HUDEP-2 (cell line): ENCODE measurements at regions not wholly inside any gene's neighbourhood (a gene's known extent, or its start where the extent isn't known, plus 50 kb on each side); places are given as distances from the start of the nearest gene placed in this dataset.
A peak's percentile ranks its signal among the peaks of the same experiment; 100 is the strongest.
"Not testable (repeated sequence)": the region's sequence is repeated elsewhere in the genome, so short reads cannot be mapped to it uniquely, and the experiment has no call there.

Experiments used
- DNase-seq, 76 experiments: peaks; one replicate each; lab custom pipeline; 2025; ENCODE audit not compliant: unreplicated experiment in 76 of 76; lab: John Stamatoyannopoulos, UW

GRCh38 chr18:1464444-1465217 is 560.0 kb downstream of the ADCYAP1 start:
- peak in 3 of 76 experiments; percentile 0 to 16 (median 6) for DNase-seq

DNA sequence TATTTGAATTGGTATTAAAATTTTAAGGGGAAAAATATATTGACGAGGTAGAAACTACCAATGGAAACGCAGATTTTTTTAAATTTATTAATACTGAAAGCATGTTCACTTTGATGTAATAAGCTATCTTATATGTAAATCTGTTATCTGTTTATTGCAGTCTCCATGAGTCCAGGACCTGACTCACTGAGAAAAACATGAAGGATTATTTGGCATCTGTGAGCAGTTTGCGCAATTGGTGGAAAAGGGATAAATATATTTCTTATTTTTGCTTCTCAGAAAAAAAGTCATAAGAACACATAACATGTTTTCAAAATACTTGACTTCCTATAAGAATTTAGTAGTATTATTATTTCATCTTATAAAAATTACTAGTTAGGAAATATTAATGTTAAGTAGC is 561.4 kb downstream of the ADCYAP1 start:
- DNase-seq: no peak

GRCh38 chr18:1467461-1467964 is 562.8 kb downstream of the ADCYAP1 start:
- DNase-seq: no peak

DNA sequence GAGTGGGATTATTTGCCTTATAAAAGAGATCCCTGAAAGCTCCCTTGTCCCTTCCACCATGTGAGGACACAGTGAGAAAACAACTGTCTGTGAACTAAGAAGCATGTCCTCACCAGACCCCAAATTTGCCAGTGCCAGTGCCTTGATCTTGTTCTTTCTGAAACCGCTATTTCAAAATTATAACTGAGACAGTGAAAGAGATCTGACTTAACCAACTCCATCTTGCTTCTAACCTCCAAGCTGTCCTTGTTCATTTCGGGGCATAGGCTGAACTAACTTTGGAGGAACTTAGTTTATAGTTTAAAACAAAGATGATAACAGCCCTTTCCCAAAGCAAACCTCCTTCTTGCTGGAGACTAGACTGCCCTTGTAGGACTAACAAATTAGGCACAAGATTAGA is 563.9 kb downstream of the ADCYAP1 start:
- DNase-seq: no peak

GRCh38 chr18:1475867-1476266 is 571.2 kb downstream of the ADCYAP1 start:
- no peak for DNase-seq

DNA sequence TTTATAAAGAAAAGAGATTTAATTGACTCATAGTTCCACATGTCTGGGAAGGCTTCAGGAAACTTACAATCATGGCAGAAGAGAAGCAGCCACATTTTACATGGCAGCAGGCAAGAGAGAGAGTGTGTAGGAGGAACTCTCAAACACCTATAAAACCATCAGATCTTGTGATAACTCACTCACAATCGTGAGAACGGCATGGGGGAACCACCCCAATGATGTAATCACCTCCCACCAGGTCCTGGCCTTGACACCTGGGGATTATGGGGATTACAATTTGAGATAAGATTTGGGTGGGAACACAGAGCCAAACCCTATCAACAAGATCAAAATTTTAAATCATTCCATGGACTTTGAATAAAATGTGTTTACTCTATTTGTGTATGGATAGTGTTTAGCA is 575.6 kb downstream of the ADCYAP1 start:
- no peak for DNase-seq

- DNase-seq: no peak
Measured at GRCh38 chr18:1481577-1481976, 576.9 kb downstream of the ADCYAP1 start.

DNA sequence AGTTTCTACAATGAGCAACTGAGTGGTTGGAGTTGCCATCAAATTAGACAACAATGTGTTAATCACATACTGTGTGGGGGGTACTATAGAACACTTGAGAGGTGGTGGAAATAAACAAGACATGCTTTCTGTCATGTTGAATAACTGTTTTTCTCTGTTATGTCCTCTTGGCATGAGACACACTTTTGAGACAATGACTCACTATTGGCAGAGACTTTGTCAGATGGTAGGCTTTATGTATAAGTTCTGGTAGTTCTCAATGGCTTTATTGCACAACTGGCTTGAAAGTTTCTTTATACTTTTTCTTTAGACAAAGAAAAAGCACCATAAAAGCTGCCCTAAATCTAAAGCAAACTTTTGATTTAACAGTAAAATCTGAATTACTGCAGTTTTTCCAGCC is 578.7 kb downstream of the ADCYAP1 start:
- DNase-seq: no peak

- no peak for DNase-seq
Measured at GRCh38 chr18:1487457-1487856, 582.8 kb downstream of the ADCYAP1 start.

DNA sequence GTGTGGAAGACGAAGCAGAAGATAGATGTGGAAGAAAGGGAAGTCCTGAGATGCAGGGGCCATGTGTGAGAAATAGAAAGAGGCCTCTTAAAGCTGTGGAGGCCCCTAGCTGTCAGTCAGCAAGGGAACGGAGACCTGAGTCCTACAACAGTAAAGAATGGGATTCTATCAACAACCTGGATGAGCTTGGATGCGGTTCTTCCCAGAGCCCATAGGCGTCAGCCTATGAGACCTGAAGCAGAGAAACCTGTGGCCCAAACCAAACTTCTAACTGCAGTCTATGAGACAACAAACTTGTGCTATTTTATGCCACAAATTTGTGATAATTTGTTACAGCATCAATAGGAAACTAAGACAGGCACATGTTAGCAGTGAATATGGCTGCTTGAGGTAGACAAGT is 583.7 kb downstream of the ADCYAP1 start:
- DNase-seq: no peak

DNA sequence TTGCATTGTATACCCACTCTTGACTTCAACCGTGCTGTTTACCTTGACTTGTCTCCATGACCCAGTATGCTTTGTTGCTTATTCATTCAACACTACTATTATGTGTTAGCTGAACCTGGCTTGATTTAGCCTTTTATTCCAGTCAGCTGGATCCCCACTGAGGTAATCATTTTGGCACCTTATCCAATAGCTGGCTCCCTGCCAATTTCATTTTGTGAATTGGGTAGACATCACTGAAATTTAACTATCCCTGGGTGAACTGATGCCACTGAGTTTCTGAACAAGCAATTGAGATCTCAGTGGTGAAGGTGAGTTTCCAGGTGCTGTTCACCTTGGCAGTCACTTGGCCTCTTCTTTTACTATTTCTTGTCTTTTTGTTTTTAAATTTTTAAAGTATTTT is 584.3 kb downstream of the ADCYAP1 start:
- DNase-seq: no peak

DNA sequence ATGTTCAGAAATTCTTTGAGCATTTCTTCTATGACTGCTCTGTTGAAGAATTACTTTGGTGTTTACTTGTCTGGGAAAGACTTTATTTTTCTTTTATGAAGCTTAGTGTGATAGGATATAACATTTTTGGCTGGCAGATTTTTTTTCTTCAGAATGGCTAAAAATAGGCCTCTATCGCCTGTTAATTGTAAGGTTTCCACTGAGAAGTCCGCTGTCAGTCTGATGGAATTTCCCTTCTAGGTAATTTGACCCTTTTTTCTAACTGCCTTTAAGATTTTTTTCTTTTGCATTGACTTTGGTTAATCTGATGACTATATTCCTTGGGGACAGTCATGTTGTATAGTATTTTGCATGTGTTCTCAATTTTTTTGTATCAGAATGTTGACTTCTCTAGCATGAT is 590.7 kb downstream of the ADCYAP1 start:
- no peak for DNase-seq

GRCh38 chr18:1496096-1496495 is 591.4 kb downstream of the ADCYAP1 start:
- no peak for DNase-seq

DNA sequence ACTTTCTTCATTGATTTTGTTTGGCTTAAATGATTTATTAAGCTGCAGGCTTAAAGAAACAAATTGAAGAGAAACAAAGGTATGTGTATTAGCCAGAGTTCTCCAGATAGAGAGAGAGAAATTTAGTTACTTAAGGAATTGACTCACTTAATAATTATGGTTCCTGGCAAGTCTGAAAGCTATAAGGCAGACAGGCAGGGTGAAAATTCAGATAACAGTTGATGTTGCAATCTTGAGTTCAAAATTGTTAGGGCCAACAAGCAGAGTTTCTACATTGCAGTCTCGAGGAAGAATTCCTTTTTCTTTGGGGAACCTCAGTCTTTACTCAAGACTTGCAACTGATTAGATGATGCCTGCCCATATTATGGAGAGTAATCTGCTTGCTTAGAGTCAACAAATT is 593.5 kb downstream of the ADCYAP1 start:
- no peak for DNase-seq

DNA sequence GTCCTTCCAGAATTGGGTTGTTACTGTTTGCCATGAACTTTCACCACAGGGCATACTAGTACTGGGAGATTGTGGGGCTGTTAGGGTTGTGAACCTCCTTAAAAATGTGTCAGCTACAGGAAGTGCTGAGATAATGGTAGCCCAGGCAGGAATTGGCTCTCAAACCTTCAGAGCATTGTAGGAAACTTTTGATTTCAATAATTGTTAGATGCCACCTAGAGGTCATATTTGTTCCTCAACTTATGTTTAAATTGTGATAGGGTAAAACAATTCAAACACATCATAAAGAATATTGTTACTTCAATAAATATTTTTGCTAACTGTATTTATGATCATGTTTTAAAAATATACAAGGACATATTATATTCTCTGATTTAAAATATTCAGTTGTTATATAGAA is 594.6 kb downstream of the ADCYAP1 start:
- peak in 2 of 76 experiments; percentile 6 to 18 for DNase-seq

DNA sequence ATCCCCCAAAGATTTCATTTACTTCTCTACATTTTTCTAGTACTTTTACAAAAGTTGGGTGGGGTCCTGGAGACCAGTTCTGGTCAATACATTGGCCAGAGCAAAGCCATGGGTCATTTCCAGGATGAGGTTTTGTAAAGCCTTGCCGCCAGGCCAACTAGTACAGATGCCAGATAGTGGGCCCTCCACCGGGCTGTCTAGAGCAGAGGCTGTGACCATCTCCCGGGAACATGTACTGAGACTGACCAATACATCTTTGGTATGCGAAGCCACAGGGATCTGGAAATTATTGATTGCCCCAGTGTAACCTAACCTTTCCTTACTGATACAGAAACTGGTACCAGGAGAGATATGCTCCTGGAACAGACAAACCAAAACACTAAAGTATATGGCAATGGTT is 599.2 kb downstream of the ADCYAP1 start:
- DNase-seq: no peak

DNA sequence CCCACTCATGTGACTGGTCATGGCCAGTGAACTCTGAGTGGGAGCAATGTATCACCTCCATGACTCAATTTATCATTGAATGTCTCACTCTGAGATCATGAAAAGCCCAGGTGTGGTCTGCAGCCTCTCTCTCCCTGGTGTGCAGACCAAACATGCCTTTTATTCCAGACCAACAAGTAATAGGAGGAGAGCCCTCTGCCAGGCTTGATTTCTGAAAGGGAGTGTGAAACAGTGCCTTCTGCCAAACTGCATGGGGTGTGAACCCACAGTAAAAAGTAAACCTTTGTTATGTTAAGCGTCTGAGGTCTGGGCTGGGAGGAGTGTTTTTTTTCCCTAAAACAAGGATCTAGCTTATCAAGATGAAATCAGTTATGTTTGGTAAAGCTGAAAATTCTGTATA is 601.2 kb downstream of the ADCYAP1 start:
- no peak for DNase-seq

DNA sequence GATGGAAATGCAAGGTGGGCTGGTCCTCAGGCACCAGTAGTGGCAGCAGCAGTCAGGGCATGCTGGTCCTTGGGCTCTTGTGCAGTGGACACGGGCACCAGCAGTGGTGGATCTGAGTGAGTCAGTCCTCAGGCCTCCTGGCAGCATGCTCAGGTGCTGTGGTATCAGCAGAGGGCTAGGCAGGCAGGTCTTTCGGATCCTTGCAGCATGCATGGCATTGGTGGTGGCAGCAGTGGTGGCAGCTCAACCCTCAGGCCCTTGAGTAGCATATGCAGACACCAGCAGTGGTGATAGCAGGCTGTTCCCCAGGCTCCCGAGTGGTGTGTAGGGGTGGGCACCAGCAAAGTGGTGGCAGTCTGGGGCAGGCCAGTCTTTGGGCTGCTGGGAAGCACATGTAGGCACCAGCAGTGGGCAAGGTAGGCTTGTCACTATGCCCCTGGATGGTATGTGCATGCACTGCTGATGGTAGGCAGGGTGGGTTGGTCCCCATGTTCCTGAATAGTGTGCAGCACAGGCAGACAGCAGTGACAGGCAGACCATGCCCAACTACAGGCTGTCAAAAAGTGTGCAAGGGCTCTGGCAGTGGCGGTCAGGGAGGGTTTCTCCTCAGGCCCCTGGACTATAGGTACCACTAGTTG is 606.0 kb downstream of the ADCYAP1 start:
- DNase-seq: no peak

GRCh38 chr18:1511619-1512311 is 607.1 kb downstream of the ADCYAP1 start:
- DNase-seq: peak in 2 of 76 experiments; percentile 2 to 3

GRCh38 chr18:1513519-1513918 is 608.8 kb downstream of the ADCYAP1 start:
- DNase-seq: peak in 3 of 76 experiments; percentile 1 to 30 (median 21)

DNA sequence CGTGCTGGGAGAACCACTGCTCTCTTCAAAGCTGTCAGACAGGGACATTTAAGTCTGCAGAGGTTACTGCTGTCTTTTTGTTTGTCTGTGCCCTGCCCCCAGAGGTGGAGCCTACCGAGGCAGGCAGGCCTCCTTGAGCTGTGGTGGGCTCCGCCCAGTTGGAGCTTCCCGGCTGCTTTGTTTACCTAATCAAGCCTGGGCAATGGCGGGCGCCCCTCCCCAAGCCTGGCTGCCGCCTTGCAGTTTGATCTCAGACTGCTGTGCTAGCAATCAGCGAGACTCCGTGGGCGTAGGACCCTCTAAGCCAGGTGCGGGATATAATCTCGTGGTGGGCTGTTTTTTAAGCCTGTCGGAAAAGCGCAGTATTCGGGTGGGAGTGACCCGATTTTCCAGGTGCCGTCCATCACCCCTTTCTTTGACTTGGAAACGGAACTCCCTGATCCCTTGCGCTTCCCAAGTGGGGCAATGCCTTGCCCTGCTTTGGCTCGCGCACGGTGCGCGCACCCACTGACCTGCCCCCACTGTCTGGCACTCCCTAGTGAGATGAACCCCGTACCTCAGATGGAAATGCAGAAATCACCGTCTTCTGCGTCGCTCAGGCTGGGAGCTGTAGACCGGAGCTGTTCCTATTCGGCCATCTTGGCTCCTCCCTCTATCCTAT is 617.0 kb downstream of the ADCYAP1 start:
- DNase-seq: not testable (repeated sequence)
